Ovary (tissue), 7 donors: ENCODE measurements at regions not wholly inside any gene's neighbourhood (a gene's known extent, or its start where the extent isn't known, plus 50 kb on each side); places are given as distances from the start of the nearest gene placed in this dataset.
"Not testable (repeated sequence)": the region's sequence is repeated elsewhere in the genome, so short reads cannot be mapped to it uniquely, and the experiment has no call there.

Experiments
- DNase-seq, 5 donors: peaks; one replicate each; pipeline ENCODE4 v3.0.0-alpha.2; 2019 to 2020
- H3K27ac ChIP-seq, 2 donors: fragments of 200-600 bp; one replicate each; pipeline versions ENCODE4 v1.5.1 to v1.8.0; 2019 to 2022
- H3K27me3 ChIP-seq: fragments of 200-600 bp; one replicate; pipeline ENCODE4 v1.8.0; 2022
- H3K36me3 ChIP-seq: fragments of 200-600 bp; sonication (generic); one replicate; pipeline ENCODE4 v1.5.1; 2019
- H3K4me1 ChIP-seq: one replicate; pipeline ENCODE4 v1.8.1; 2013; ENCODE audit warnings: mild to moderate bottlenecking, moderate library complexity; ENCODE audit not compliant: insufficient read depth
- H3K4me3 ChIP-seq: fragments of 200-600 bp; sonication (generic); one replicate; pipeline ENCODE4 v1.5.1; 2017
- H3K9me3 ChIP-seq, 2 donors: fragments of 200-600 bp in 1 of 2; sonication (generic) in 1 of 2; one replicate each; pipeline versions ENCODE4 v1.5.1 to v1.8.1; 2013 to 2019; ENCODE audit warnings: mild to moderate bottlenecking in 1 of 2, moderate library complexity in 1 of 2
- CTCF ChIP-seq, 3 donors: fragments of 450-650 bp in 2 of 3; fragments of 200-600 bp in 1 of 3; IDR thresholded peaks; one replicate each; pipeline versions ENCODE4 v1.5.1 to v1.8.0; 2016 to 2022; ENCODE audit warnings: antibody characterized with exemption in 3 of 3, mild to moderate bottlenecking in 1 of 3
- EP300 ChIP-seq: sonication (generic); formaldehyde crosslinking; IDR thresholded peaks from one replicate; pipeline ENCODE4 v1.6.1; 2017; ENCODE audit warnings: antibody characterized with exemption
- POLR2A ChIP-seq: fragments of 450-650 bp; IDR thresholded peaks from one replicate; pipeline ENCODE4 v1.6.1; 2017; ENCODE audit warnings: antibody characterized with exemption, mild to moderate bottlenecking, moderate library complexity
- WGBS, 3 donors: extraction: QIAGEN DNeasy Blood & Tissue Kit in 1 of 3; methylation state at CpG; one replicate each; pipeline versions ENCODE4 v1.1.5 to v1.1.7; 2013 to 2017; 5-methylcytosine and 5-hydroxymethylcytosine counted together
- intact Hi-C, 4 donors: fragments of 100-400 bp; cut with DNase I; formaldehyde crosslinking; loops; one replicate each; pipeline versions ENCODE4 v1.11.0 to v1.15.1; 2022 to 2023
- donor health status: DM: no; HTN: no; CAD: no; lungs with moderate emphysema.
- donor health status: DM: no; HTN: no; CAD: no.
- donor health status: Bipolar disorder and iron deficiency.
- donor health status: DM: no; HTN: no; CAD: no.
- donor health status: DM: yes; HTN: yes; CAD: no.

- no peaks in the 10 kb centered on the region for H3K4me1 ChIP-seq
- TF ChIP-seq POLR2A = no peak
- TF ChIP-seq CTCF (IDR thresholded peaks at IDR 0.05) = no peak
- TF ChIP-seq EP300 = no peak
- H3K4me3 ChIP-seq = no peak overlapping the region
- intact Hi-C loops = no loop called here
- 75 to 85% (median 82%) methylated on average over 1 of the region's 1 CpG for WGBS, 3 donors
- H3K27ac ChIP-seq = no peak overlapping the region
- no peaks in the 10 kb centered on the region for H3K27me3 ChIP-seq
- H3K36me3 ChIP-seq = no peaks in the 10 kb centered on the region
- no peak for DNase-seq
- H3K9me3 ChIP-seq = no peaks in the 10 kb centered on the region
Observed at GRCh38 chr5:167381457-167381856, 910.0 kb upstream of the WWC1 start.

- Histone ChIP-seq H3K27me3 (no peaks in the 10 kb centered on the region), H3K9me3 (no peaks in the 10 kb centered on the region), H3K36me3 (no peaks in the 10 kb centered on the region), H3K27ac (no peak overlapping the region), H3K4me3 (no peak overlapping the region), H3K4me1 (no peaks in the 10 kb centered on the region)
- WGBS, 3 donors = 73 to 92% (median 91%) methylated on average over 4 of the region's 4 CpGs
- intact Hi-C loops = no loop called here
- TF ChIP-seq CTCF (IDR thresholded peaks at IDR 0.05) (no peak), EP300 (no peak), POLR2A (no peak)
- no peak for DNase-seq
Observed at GRCh38 chr5:167389537-167389936, 901.9 kb upstream of the WWC1 start.

GRCh38 chr5:167391286-167391685 lies 900.2 kb upstream of the WWC1 start:
- H3K27me3 ChIP-seq, H3K4me1 ChIP-seq, H3K36me3 ChIP-seq, H3K9me3 ChIP-seq, intact Hi-C loops, DNase-seq, H3K4me3 ChIP-seq, H3K27ac ChIP-seq: not testable (repeated sequence)
- 80 to 89% (median 84%) methylated on average over 4 of the region's 4 CpGs for WGBS, 3 donors

GRCh38 chr5:167392240-167392639 lies 899.2 kb upstream of the WWC1 start:
- no peak for DNase-seq
- Histone ChIP-seq H3K27ac (no peak overlapping the region), H3K9me3 (no peaks in the 10 kb centered on the region), H3K4me1 (no peaks in the 10 kb centered on the region), H3K36me3 (no peaks in the 10 kb centered on the region), H3K27me3 (no peaks in the 10 kb centered on the region), H3K4me3 (no peak overlapping the region)
- 68 to 76% (median 76%) methylated on average over 5 of the region's 5 CpGs for WGBS, 3 donors
- intact Hi-C loops = no loop called here
- TF ChIP-seq POLR2A = no peak
- TF ChIP-seq EP300 = no peak
- no peak for TF ChIP-seq CTCF (IDR thresholded peaks at IDR 0.05)

- Histone ChIP-seq H3K27me3 (peaks cover 2% of the 10 kb centered on the region), H3K27ac (no peak overlapping the region), H3K4me3 (no peak overlapping the region), H3K4me1 (no peaks in the 10 kb centered on the region), H3K36me3 (no peaks in the 10 kb centered on the region), H3K9me3 (no peaks in the 10 kb centered on the region)
- intact Hi-C loops = no loop called here
- TF ChIP-seq CTCF (IDR thresholded peaks at IDR 0.05) (no peak), POLR2A (no peak), EP300 (no peak)
- DNase-seq = no peak
Observed at GRCh38 chr5:167393358-167393757, 898.1 kb upstream of the WWC1 start.
